Stimulated activated memory B cell treated with anti-CD40 and anti-IgM and Interleukin-4, amounts not matched to agents 10 μg/mL and 1 μg/mL and 100 μg/mL, for 72 hours (primary cell): ENCODE measurements at regions not wholly inside any gene's neighbourhood (a gene's known extent, or its start where the extent isn't known, plus 50 kb on each side); places are given as distances from the start of the nearest gene placed in this dataset.

Source experiments
- ATAC-seq: fragments of 150-1000 bp; cut with Tn5 transposase; 2 replicates; pipeline ENCODE4 v1.10.0; 2021
- H3K27ac Mint-ChIP-seq: one replicate; pipeline ENCODE4 v1.8.0; 2022; ENCODE audit warnings: mild to moderate bottlenecking, mixed read lengths
- H3K27me3 Mint-ChIP-seq: one replicate; pipeline ENCODE4 v1.8.0; 2022; ENCODE audit warnings: mixed read lengths
- H3K36me3 Mint-ChIP-seq: one replicate; pipeline ENCODE4 v1.8.0; 2022; ENCODE audit warnings: mixed read lengths
- H3K4me1 Mint-ChIP-seq: one replicate; pipeline ENCODE4 v1.8.0; 2022; ENCODE audit warnings: mixed read lengths
- H3K4me3 Mint-ChIP-seq: one replicate; pipeline ENCODE4 v1.8.0; 2022; ENCODE audit warnings: mild to moderate bottlenecking, moderate library complexity, mixed read lengths
- H3K9me3 Mint-ChIP-seq: one replicate; pipeline ENCODE4 v1.8.0; 2022; ENCODE audit warnings: mixed read lengths

- no peak for ATAC-seq
- Mint-ChIP-seq H3K9me3 (peaks cover 11% of the 10 kb centered on the region), H3K4me3 (no peak overlapping the region), H3K27me3 (peaks cover 14% of the 10 kb centered on the region), H3K27ac (no peak overlapping the region), H3K4me1 (no peaks in the 10 kb centered on the region), H3K36me3 (peaks cover 12% of the 10 kb centered on the region)
These were observed 169.2 kb downstream of the FGF1 start for GRCh38 chr5:142516732-142517131.

GRCh38 chr5:142515036-142515435 is 170.9 kb downstream of the FGF1 start:
- Mint-ChIP-seq H3K9me3 (peaks cover 11% of the 10 kb centered on the region), H3K36me3 (peaks cover 12% of the 10 kb centered on the region), H3K27ac (no peak overlapping the region), H3K4me3 (no peak overlapping the region), H3K27me3 (peaks cover 18% of the 10 kb centered on the region), H3K4me1 (no peaks in the 10 kb centered on the region)
- ATAC-seq: no peak

- ATAC-seq: no peak
- Mint-ChIP-seq H3K36me3 (peaks cover 12% of the 10 kb centered on the region), H3K4me3 (no peak overlapping the region), H3K27ac (no peak overlapping the region), H3K4me1 (no peaks in the 10 kb centered on the region), H3K9me3 (peaks cover 11% of the 10 kb centered on the region), H3K27me3 (peaks cover 27% of the 10 kb centered on the region)
These were observed 171.7 kb downstream of the FGF1 start for GRCh38 chr5:142514196-142514595.

GRCh38 chr5:142512043-142513042 is 173.5 kb downstream of the FGF1 start:
- no peaks in the 10 kb centered on the region for H3K4me1 Mint-ChIP-seq
- ATAC-seq: no peak
- peaks cover 28% of the 10 kb centered on the region for H3K27me3 Mint-ChIP-seq
- no peak overlapping the region for H3K4me3 Mint-ChIP-seq
- H3K36me3 Mint-ChIP-seq: peaks cover 12% of the 10 kb centered on the region
- no peak overlapping the region for H3K27ac Mint-ChIP-seq
- H3K9me3 Mint-ChIP-seq: peaks cover 11% of the 10 kb centered on the region

GRCh38 chr5:142511358-142511757 is 174.5 kb downstream of the FGF1 start:
- Mint-ChIP-seq H3K27ac (no peak overlapping the region), H3K36me3 (peaks cover 3% of the 10 kb centered on the region), H3K4me1 (no peaks in the 10 kb centered on the region), H3K27me3 (peaks cover 28% of the 10 kb centered on the region), H3K4me3 (no peak overlapping the region), H3K9me3 (peaks cover 3% of the 10 kb centered on the region)
- ATAC-seq: no peak

- Mint-ChIP-seq H3K9me3 (no peaks in the 10 kb centered on the region), H3K27me3 (peaks cover 33% of the 10 kb centered on the region), H3K36me3 (no peaks in the 10 kb centered on the region), H3K27ac (no peak overlapping the region), H3K4me1 (no peaks in the 10 kb centered on the region), H3K4me3 (no peak overlapping the region)
- ATAC-seq: no peak
These were observed 176.9 kb downstream of the FGF1 start for GRCh38 chr5:142509026-142509425.

GRCh38 chr5:142508591-142508990 is 177.3 kb downstream of the FGF1 start:
- no peaks in the 10 kb centered on the region for H3K4me1 Mint-ChIP-seq
- H3K27ac Mint-ChIP-seq: no peak overlapping the region
- no peaks in the 10 kb centered on the region for H3K36me3 Mint-ChIP-seq

GRCh38 chr5:142507531-142508372 is 178.1 kb downstream of the FGF1 start:
- Mint-ChIP-seq H3K36me3 (no peaks in the 10 kb centered on the region), H3K4me3 (no peak overlapping the region), H3K27ac (no peak overlapping the region), H3K27me3 (peaks cover 32% of the 10 kb centered on the region), H3K4me1 (no peaks in the 10 kb centered on the region), H3K9me3 (no peaks in the 10 kb centered on the region)
- peak; percentile 78 for ATAC-seq

More at GRCh38 chr5:142508591-142508990, 177.3 kb downstream of the FGF1 start:
- Mint-ChIP-seq H3K27me3 (peaks cover 37% of the 10 kb centered on the region), H3K4me3 (no peak overlapping the region), H3K9me3 (no peaks in the 10 kb centered on the region)
- ATAC-seq: no peak

GRCh38 chr5:142506756-142507155 is 179.1 kb downstream of the FGF1 start:
- no peak overlapping the region for H3K4me3 Mint-ChIP-seq
- H3K4me1 Mint-ChIP-seq: no peaks in the 10 kb centered on the region
- no peak overlapping the region for H3K27ac Mint-ChIP-seq
- no peak for ATAC-seq
- no peaks in the 10 kb centered on the region for H3K9me3 Mint-ChIP-seq
- H3K27me3 Mint-ChIP-seq: peaks cover 27% of the 10 kb centered on the region
- no peaks in the 10 kb centered on the region for H3K36me3 Mint-ChIP-seq

GRCh38 chr5:142506046-142506445 is 179.8 kb downstream of the FGF1 start:
- Mint-ChIP-seq H3K4me1 (no peaks in the 10 kb centered on the region), H3K4me3 (no peak overlapping the region), H3K36me3 (no peaks in the 10 kb centered on the region), H3K9me3 (no peaks in the 10 kb centered on the region), H3K27ac (no peak overlapping the region), H3K27me3 (peaks cover 28% of the 10 kb centered on the region)
- no peak for ATAC-seq

GRCh38 chr5:142501890-142502289 is 177.1 kb upstream of the SPRY4 start:
- no peaks in the 10 kb centered on the region for H3K4me1 Mint-ChIP-seq
- peaks cover 27% of the 10 kb centered on the region for H3K27me3 Mint-ChIP-seq
- H3K27ac Mint-ChIP-seq: no peak overlapping the region
- peaks cover 4% of the 10 kb centered on the region for H3K9me3 Mint-ChIP-seq
- H3K36me3 Mint-ChIP-seq: no peaks in the 10 kb centered on the region
- no peak overlapping the region for H3K4me3 Mint-ChIP-seq
- no peak for ATAC-seq

- Mint-ChIP-seq H3K9me3 (peaks cover 4% of the 10 kb centered on the region), H3K4me1 (no peaks in the 10 kb centered on the region), H3K27ac (no peak overlapping the region), H3K27me3 (peaks cover 27% of the 10 kb centered on the region), H3K36me3 (no peaks in the 10 kb centered on the region), H3K4me3 (no peak overlapping the region)
- ATAC-seq: no peak
These were observed 175.5 kb upstream of the SPRY4 start for GRCh38 chr5:142500227-142500905.

- H3K9me3 Mint-ChIP-seq: peaks cover 4% of the 10 kb centered on the region
- ATAC-seq: no peak
- H3K27ac Mint-ChIP-seq: no peak overlapping the region
- no peaks in the 10 kb centered on the region for H3K36me3 Mint-ChIP-seq
- no peaks in the 10 kb centered on the region for H3K4me1 Mint-ChIP-seq
- peaks cover 27% of the 10 kb centered on the region for H3K27me3 Mint-ChIP-seq
- no peak overlapping the region for H3K4me3 Mint-ChIP-seq
These were observed 174.9 kb upstream of the SPRY4 start for GRCh38 chr5:142499591-142500226.

GRCh38 chr5:142498298-142498697 is 173.5 kb upstream of the SPRY4 start:
- Mint-ChIP-seq H3K4me3 (no peak overlapping the region), H3K27ac (no peak overlapping the region)

More at GRCh38 chr5:142498298-142498697, 173.5 kb upstream of the SPRY4 start:
- H3K9me3 Mint-ChIP-seq: peaks cover 4% of the 10 kb centered on the region
- H3K36me3 Mint-ChIP-seq: no peaks in the 10 kb centered on the region
- H3K4me1 Mint-ChIP-seq: no peaks in the 10 kb centered on the region
- H3K27me3 Mint-ChIP-seq: peaks cover 14% of the 10 kb centered on the region
- no peak for ATAC-seq
